ENCODE measurements at regions not wholly inside any gene's neighbourhood (a gene's known extent, or its start where the extent isn't known, plus 50 kb on each side); places are given as distances from the start of the nearest gene placed in this dataset.
"Not testable (repeated sequence)": the region's sequence is repeated elsewhere in the genome, so short reads cannot be mapped to it uniquely, and the experiment has no call there.

- TF ChIP-seq CTCF (conservative IDR thresholded peaks at IDR 0.05); ZFX (IDR thresholded peaks at IDR 0.05): not testable (repeated sequence)
Measured at GRCh38 chr2:225802076-225802475, 402.6 kb downstream of the NYAP2 start.
